ENCODE measurements at regions not wholly inside any gene's neighbourhood (a gene's known extent, or its start where the extent isn't known, plus 50 kb on each side); places are given as distances from the start of the nearest gene placed in this dataset.
"Not testable (repeated sequence)": the region's sequence is repeated elsewhere in the genome, so short reads cannot be mapped to it uniquely, and the experiment has no call there.

- H3K4me1 ChIP-seq (ENCODE audit: insufficient read depth, low read length, poor library complexity, severe bottlenecking); BruUV-seq (replicated peaks); POLR2A ChIA-PET (ENCODE audit: low non-redundant PET); CTCF ChIA-PET; H3K4me3 ChIP-seq (ENCODE audit: low read depth, low read length, poor library complexity, severe bottlenecking); H3K27me3 ChIP-seq (replicated peaks; ENCODE audit: insufficient read depth, low read depth, low read length, poor library complexity); DNase-seq (ENCODE audit: low spot score); intact Hi-C loops (cut with micrococcal nuclease; ENCODE audit: unreplicated experiment); H3K36me3 ChIP-seq (ENCODE audit: insufficient read depth, low read length, poor library complexity, severe bottlenecking); H3K9me3 ChIP-seq (ENCODE audit: low read depth, low read length, poor library complexity, severe bottlenecking); H3K27ac ChIP-seq (ENCODE audit: low read depth, low read length, poor library complexity, severe bottlenecking): not testable (repeated sequence)
Measured at GRCh38 chrX:79827611-79828010, 186.9 kb upstream of the TBX22 start.

- CTCF ChIA-PET; intact Hi-C loops (cut with micrococcal nuclease; ENCODE audit: unreplicated experiment); H3K27me3 ChIP-seq (replicated peaks; ENCODE audit: insufficient read depth, low read depth, low read length, poor library complexity): not testable (repeated sequence)
Measured at GRCh38 chrX:79850114-79850513, 164.4 kb upstream of the TBX22 start.

GRCh38 chrX:79854469-79854868 is 160.1 kb upstream of the TBX22 start:
- Histone ChIP-seq H3K27ac (ENCODE audit: low read depth, low read length, poor library complexity, severe bottlenecking) (no peak overlapping the region), H3K27me3 (replicated peaks; ENCODE audit: insufficient read depth, low read depth, low read length, poor library complexity) (no peaks in the 10 kb centered on the region), H3K36me3 (ENCODE audit: insufficient read depth, low read length, poor library complexity, severe bottlenecking) (no peaks in the 10 kb centered on the region), H3K4me3 (ENCODE audit: low read depth, low read length, poor library complexity, severe bottlenecking) (no peak overlapping the region), H3K9me3 (ENCODE audit: low read depth, low read length, poor library complexity, severe bottlenecking) (no peaks in the 10 kb centered on the region), H3K4me1 (ENCODE audit: insufficient read depth, low read length, poor library complexity, severe bottlenecking) (no peaks in the 10 kb centered on the region)
- intact Hi-C loops (cut with micrococcal nuclease; ENCODE audit: unreplicated experiment), result no loop called here
- TF ChIP-seq CTCF (conservative IDR thresholded peaks at IDR 0.05; ENCODE audit: low read depth, low read length) (no peak), EZH2 (IDR thresholded peaks at IDR 0.05; ENCODE audit: borderline replicate concordance, low read depth, low read length, poor library complexity, severe bottlenecking) (no peak)
- POLR2A ChIA-PET (ENCODE audit: low non-redundant PET), result no interaction called here
- CTCF ChIA-PET, result no interaction called here
- BruUV-seq (replicated peaks), result no TSS peak
- DNase-seq (ENCODE audit: low spot score), result no peak

More at GRCh38 chrX:79850114-79850513, 164.4 kb upstream of the TBX22 start:
- H3K9me3 ChIP-seq (ENCODE audit: low read depth, low read length, poor library complexity, severe bottlenecking); POLR2A ChIA-PET (ENCODE audit: low non-redundant PET); H3K27ac ChIP-seq (ENCODE audit: low read depth, low read length, poor library complexity, severe bottlenecking); DNase-seq (ENCODE audit: low spot score); H3K4me3 ChIP-seq (ENCODE audit: low read depth, low read length, poor library complexity, severe bottlenecking); H3K36me3 ChIP-seq (ENCODE audit: insufficient read depth, low read length, poor library complexity, severe bottlenecking); H3K4me1 ChIP-seq (ENCODE audit: insufficient read depth, low read length, poor library complexity, severe bottlenecking); BruUV-seq (replicated peaks): not testable (repeated sequence)
- TF ChIP-seq CTCF (conservative IDR thresholded peaks at IDR 0.05; ENCODE audit: low read depth, low read length), result 0 out of 2 replicates have a peak, but pooled peaks have one; percentile 21
